IMR-90 (cell line): ENCODE measurements at regions not wholly inside any gene's neighbourhood (a gene's known extent, or its start where the extent isn't known, plus 50 kb on each side); places are given as distances from the start of the nearest gene placed in this dataset.

Source experiments
- FOS ChIP-seq: fragments of 150-350 bp; IDR thresholded peaks from 2 replicates; pipeline ENCODE4 v1.6.1; 2016; ENCODE audit warnings: low read depth, low read length
- POLR2A ChIP-seq: IDR thresholded peaks from 2 replicates; pipeline ENCODE4 v1.6.1; 2012; ENCODE audit warnings: mild to moderate bottlenecking, low read depth, low read length
- TF ChIP-seq, protein P1 (sequence below): conservative IDR thresholded peaks from 2 replicates; pipeline ENCODE4 v1.5.1; 2012; ENCODE audit warnings: mild to moderate bottlenecking, low read depth, low read length, improper control_type of control experiment

DNA sequence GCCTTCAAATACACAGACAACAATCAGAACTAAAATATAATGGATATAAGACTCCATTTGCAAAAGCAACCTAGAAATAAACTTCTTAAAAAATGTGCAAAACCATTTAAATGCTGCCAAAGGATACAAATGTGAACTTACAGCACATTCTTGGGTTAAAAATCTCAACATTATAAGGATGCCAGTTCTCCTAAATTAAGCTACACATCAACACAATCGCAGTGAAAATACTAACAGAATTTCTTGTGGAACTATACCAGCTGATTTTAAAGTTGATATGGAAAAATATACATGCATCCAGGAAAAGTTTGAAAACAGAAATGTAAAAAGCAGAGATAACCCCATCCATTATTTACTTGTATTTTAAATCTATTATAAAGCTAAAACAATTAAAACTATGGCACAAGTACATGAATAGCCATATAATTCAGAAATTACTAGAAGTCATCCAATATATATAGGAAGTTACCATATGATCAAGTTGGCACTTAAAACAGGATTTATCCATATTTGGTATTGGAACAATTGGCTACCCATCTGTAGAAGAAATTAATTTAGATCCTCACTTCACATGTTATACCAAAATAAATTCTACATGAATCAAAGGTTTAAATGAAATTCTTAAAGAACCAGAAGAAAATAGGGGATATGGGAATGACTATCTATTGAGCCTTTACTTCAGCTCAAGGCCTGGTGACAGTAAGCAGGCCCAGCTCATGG is 151.7 kb upstream of the GLI2 start:
- TF ChIP-seq, protein P1, sequence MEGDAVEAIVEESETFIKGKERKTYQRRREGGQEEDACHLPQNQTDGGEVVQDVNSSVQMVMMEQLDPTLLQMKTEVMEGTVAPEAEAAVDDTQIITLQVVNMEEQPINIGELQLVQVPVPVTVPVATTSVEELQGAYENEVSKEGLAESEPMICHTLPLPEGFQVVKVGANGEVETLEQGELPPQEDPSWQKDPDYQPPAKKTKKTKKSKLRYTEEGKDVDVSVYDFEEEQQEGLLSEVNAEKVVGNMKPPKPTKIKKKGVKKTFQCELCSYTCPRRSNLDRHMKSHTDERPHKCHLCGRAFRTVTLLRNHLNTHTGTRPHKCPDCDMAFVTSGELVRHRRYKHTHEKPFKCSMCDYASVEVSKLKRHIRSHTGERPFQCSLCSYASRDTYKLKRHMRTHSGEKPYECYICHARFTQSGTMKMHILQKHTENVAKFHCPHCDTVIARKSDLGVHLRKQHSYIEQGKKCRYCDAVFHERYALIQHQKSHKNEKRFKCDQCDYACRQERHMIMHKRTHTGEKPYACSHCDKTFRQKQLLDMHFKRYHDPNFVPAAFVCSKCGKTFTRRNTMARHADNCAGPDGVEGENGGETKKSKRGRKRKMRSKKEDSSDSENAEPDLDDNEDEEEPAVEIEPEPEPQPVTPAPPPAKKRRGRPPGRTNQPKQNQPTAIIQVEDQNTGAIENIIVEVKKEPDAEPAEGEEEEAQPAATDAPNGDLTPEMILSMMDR = no peak
- TF ChIP-seq POLR2A = no peak
- no peak for TF ChIP-seq FOS
